Mammary epithelial cell (primary cell): ENCODE measurements at regions not wholly inside any gene's neighbourhood (a gene's known extent, or its start where the extent isn't known, plus 50 kb on each side); places are given as distances from the start of the nearest gene placed in this dataset.

Experiments
- EZH2 ChIP-seq: IDR thresholded peaks from 2 replicates; pipeline ENCODE4 v1.6.1; 2012; ENCODE audit warnings: low read length, inconsistent platforms, borderline replicate concordance
- TF ChIP-seq, protein P1 (sequence below), 2 donors: IDR thresholded peaks in 1 of 2; conservative IDR thresholded peaks in 1 of 2; 2 replicates each; pipeline ENCODE4 v1.5.1; 2011 to 2012; ENCODE audit warnings: inconsistent platforms in 2 of 2, low read length in 2 of 2, mild to moderate bottlenecking in 2 of 2, control low read depth in 1 of 2, low read depth in 1 of 2; ENCODE audit not compliant: insufficient read depth in 1 of 2; ENCODE audit errors: extremely low read depth in 1 of 2

DNA sequence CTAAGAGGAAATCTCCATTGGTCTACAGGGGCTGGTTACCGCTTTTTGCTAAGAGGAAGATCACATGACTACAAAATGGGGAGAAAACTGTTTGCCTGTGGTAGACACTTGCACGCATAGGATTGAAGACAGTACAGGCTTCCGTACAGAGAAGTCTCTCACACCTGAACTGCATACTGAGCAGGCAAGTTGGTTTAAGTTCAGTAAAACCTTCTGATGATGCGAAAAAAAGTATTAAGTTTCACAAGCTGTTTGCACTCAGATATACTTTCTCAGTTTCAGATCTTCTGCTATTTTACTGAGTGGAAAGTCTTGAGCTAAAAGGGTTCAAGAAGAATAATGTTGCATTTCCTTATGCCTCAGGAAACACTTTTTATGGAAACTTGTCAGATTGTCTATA, 292.2 kb upstream of the MC4R start:
- TF ChIP-seq, protein P1, sequence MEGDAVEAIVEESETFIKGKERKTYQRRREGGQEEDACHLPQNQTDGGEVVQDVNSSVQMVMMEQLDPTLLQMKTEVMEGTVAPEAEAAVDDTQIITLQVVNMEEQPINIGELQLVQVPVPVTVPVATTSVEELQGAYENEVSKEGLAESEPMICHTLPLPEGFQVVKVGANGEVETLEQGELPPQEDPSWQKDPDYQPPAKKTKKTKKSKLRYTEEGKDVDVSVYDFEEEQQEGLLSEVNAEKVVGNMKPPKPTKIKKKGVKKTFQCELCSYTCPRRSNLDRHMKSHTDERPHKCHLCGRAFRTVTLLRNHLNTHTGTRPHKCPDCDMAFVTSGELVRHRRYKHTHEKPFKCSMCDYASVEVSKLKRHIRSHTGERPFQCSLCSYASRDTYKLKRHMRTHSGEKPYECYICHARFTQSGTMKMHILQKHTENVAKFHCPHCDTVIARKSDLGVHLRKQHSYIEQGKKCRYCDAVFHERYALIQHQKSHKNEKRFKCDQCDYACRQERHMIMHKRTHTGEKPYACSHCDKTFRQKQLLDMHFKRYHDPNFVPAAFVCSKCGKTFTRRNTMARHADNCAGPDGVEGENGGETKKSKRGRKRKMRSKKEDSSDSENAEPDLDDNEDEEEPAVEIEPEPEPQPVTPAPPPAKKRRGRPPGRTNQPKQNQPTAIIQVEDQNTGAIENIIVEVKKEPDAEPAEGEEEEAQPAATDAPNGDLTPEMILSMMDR (conservative IDR thresholded peaks at IDR 0.05 in 1 of 2, IDR thresholded peaks at IDR 0.05 in 1 of 2; ENCODE audit: extremely low read depth in 1 of 2, insufficient read depth in 1 of 2, low read depth in 1 of 2, low read length in 2 of 2): no peak
- no peak for TF ChIP-seq EZH2
